ENCODE measurements at regions not wholly inside any gene's neighbourhood (a gene's known extent, or its start where the extent isn't known, plus 50 kb on each side); places are given as distances from the start of the nearest gene placed in this dataset.

DNA sequence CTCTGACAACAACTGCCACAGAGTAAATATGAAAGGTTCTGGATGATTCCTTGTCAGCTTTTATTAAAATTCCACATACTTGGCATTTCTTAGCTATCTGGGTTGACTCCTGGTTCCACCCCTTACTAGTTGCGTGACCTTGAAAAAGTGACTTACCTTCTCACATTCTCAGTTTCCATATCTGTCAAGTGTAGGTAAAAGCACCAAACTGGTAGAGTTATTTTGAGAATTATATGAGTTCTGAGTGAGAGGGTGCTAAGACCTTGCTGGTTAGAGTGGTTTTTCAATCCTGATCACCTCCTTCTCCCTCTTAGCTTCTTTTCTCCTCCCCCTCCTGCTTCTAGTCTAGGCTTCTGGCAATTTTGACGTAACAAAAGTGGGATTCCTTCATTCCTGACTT, 83.4 kb upstream of the ABCD3 start:
- peaks cover 11 to 19% (median 18%) of the 10 kb centered on the region in 4 donors for H3K4me1 ChIP-seq
- no peaks in the 10 kb centered on the region for H3K27me3 ChIP-seq
- H3K9me3 ChIP-seq: no peaks in the 10 kb centered on the region
- peak overlapping the region in 1 of 4 donors; percentile 11 for H3K27ac ChIP-seq (replicated peaks in 1 of 4)
- DNase-seq (ENCODE audit: extremely low spot score): no peak
- no peak overlapping the region for H3K4me3 ChIP-seq
- intact Hi-C loops (cut with DNase I): loop anchor here (2.0 to 10.0 kb wide), 3 partner anchors 98 to 274 kb away; partner anchors contain the start of gene ARHGAP29
- TF ChIP-seq POLR2AphosphoS5 (IDR thresholded peaks at IDR 0.05) (no peak), EP300 (IDR thresholded peaks at IDR 0.05) (no peak)
- WGBS: 87% methylated on average over 2 of the region's 2 CpGs
- no peaks in the 10 kb centered on the region for H3K36me3 ChIP-seq

DNA sequence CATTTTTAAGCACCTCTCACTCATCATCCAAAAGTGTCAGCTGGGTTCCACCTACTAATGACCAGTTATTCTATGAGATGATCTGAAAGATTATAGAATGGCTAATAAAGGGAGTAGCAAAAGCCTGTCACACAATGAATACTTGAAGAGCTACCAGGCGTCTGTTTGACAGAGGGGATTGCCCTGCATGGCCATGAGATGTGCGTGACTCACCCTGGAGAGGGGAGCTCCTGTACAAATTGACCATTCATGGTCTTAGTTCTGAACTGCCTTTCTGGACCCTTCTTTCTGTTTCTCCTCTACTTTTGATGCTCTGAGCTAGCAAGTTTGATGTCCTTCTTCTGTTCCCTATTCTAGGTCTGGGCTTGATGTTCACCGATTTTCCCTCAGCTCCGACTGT, 85.2 kb upstream of the ABCD3 start:
- no peak for DNase-seq (ENCODE audit: extremely low spot score)
- no peaks in the 10 kb centered on the region for H3K9me3 ChIP-seq
- no peaks in the 10 kb centered on the region for H3K36me3 ChIP-seq
- no peaks in the 10 kb centered on the region for H3K27me3 ChIP-seq
- peaks cover 11 to 19% (median 18%) of the 10 kb centered on the region in 4 donors for H3K4me1 ChIP-seq
- no peak for TF ChIP-seq POLR2AphosphoS5 (IDR thresholded peaks at IDR 0.05)
- TF ChIP-seq EP300 (IDR thresholded peaks at IDR 0.05): no peak
- no peak for TF ChIP-seq POLR2A (IDR thresholded peaks at IDR 0.05; ENCODE audit: low read depth)
- no peak for TF ChIP-seq CTCF (IDR thresholded peaks at IDR 0.05)
- WGBS: 86% methylated on average over 4 of the region's 4 CpGs
- intact Hi-C loops (cut with DNase I): loop anchor here (10.0 kb wide), 1 partner anchor 132 kb away; no protein-coding TSS in a partner anchor
- no peak overlapping the region for H3K4me3 ChIP-seq
- no peak overlapping the region for H3K27ac ChIP-seq (replicated peaks in 1 of 4)

DNA sequence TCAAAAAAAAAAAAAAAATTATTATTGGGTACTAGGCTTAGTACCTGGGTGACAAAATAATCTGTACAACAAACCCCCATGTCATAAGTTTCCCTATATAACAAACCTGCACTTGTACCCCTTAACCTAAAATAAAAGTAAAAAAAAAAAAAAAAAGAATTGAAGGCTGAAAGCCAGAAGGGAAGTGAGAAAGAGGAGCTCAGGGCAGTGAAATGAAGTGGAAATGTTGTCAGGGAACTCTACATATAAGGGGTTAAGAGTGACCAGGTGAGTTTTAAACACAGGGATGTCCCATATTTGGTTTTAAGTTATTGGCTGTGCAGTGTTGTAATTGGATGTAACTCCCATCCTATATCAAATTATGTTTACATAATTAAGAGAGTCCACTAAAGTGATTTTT, 85.7 kb upstream of the ABCD3 start:
- no peak for DNase-seq (ENCODE audit: extremely low spot score)
- Histone ChIP-seq H3K36me3 (no peaks in the 10 kb centered on the region), H3K4me3 (no peak overlapping the region), H3K9me3 (no peaks in the 10 kb centered on the region), H3K27me3 (no peaks in the 10 kb centered on the region), H3K27ac (replicated peaks in 1 of 4) (no peak overlapping the region), H3K4me1 (peaks cover 11 to 22% (median 20%) of the 10 kb centered on the region in 4 donors)
- intact Hi-C loops (cut with DNase I): loop anchor here (10.0 kb wide), 1 partner anchor 132 kb away; no protein-coding TSS in a partner anchor
- TF ChIP-seq POLR2A (IDR thresholded peaks at IDR 0.05; ENCODE audit: low read depth): no peak
- TF ChIP-seq CTCF (IDR thresholded peaks at IDR 0.05): no peak
- TF ChIP-seq EP300 (IDR thresholded peaks at IDR 0.05): no peak
- TF ChIP-seq POLR2AphosphoS5 (IDR thresholded peaks at IDR 0.05): no peak

DNA sequence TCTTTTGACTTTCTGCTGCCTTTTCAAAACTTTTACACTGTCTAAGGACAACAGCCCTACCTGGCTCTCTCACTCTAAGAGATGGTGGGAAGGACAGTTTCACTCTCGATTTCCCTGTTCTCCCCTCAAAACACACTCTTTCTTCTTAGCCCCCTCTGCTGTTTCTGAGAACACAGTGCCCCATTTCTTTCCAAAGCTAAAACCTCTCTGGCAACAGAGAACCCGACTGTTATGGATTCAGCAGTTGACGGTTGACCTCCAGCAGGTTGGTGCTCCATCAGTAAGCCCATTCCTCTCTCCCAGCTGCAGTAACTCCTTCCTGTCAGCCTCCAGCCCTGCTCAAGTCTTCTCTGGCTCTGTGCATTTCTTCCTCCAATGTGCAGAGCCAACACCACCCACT, 88.2 kb upstream of the ABCD3 start:
- DNase-seq (ENCODE audit: extremely low spot score): no peak
- Histone ChIP-seq H3K27ac (replicated peaks in 1 of 4) (no peak overlapping the region), H3K27me3 (no peaks in the 10 kb centered on the region), H3K9me3 (no peaks in the 10 kb centered on the region), H3K36me3 (no peaks in the 10 kb centered on the region), H3K4me1 (peaks cover 19 to 37% (median 28%) of the 10 kb centered on the region in 4 donors), H3K4me3 (no peak overlapping the region)
- TF ChIP-seq POLR2A (IDR thresholded peaks at IDR 0.05; ENCODE audit: low read depth) (no peak), CTCF (IDR thresholded peaks at IDR 0.05) (peak; percentile 28 to 42 (median 39))
- intact Hi-C loops (cut with DNase I): loop anchor here (10.0 kb wide), 1 partner anchor 135 kb away; no protein-coding TSS in a partner anchor
- 36% methylated on average over 3 of the region's 3 CpGs for WGBS

GRCh38 chr1:94329276-94329675, 88.9 kb upstream of the ABCD3 start:
- no peaks in the 10 kb centered on the region for H3K27me3 ChIP-seq
- H3K4me1 ChIP-seq: peaks cover 21 to 30% (median 23%) of the 10 kb centered on the region in 4 donors
- H3K9me3 ChIP-seq: no peaks in the 10 kb centered on the region
- TF ChIP-seq CTCF (IDR thresholded peaks at IDR 0.05) (no peak), POLR2A (IDR thresholded peaks at IDR 0.05; ENCODE audit: low read depth) (no peak), EP300 (IDR thresholded peaks at IDR 0.05) (no peak), POLR2AphosphoS5 (IDR thresholded peaks at IDR 0.05) (no peak)
- H3K27ac ChIP-seq (replicated peaks in 1 of 4): peak overlapping the region in 2 of 4 donors; percentile 14 to 23
- 91% methylated on average over 4 of the region's 4 CpGs for WGBS
- no peaks in the 10 kb centered on the region for H3K36me3 ChIP-seq
- intact Hi-C loops (cut with DNase I): no loop called here
- no peak overlapping the region for H3K4me3 ChIP-seq
- no peak for DNase-seq (ENCODE audit: extremely low spot score)

Data from esophagus muscularis mucosa (tissue), 4 donors.